ENCODE measurements at regions not wholly inside any gene's neighbourhood (a gene's known extent, or its start where the extent isn't known, plus 50 kb on each side); places are given as distances from the start of the nearest gene placed in this dataset.

GRCh38 chr3:146884296-146884695 is 279.1 kb upstream of the PLSCR5 start:
- TF ChIP-seq CTCF (IDR thresholded peaks at IDR 0.05), result no peak
- no peak for TF ChIP-seq POLR2A (IDR thresholded peaks at IDR 0.05)

All from right lobe of liver (tissue), 4 donors.